HEK293 (cell line): ENCODE measurements at regions not wholly inside any gene's neighbourhood (a gene's known extent, or its start where the extent isn't known, plus 50 kb on each side); places are given as distances from the start of the nearest gene placed in this dataset.

Source experiments
- CTCF ChIA-PET: fragments of 350-600 bp; formaldehyde crosslinking; extraction: SDS; loops from one replicate; lab custom pipeline; 2021; ENCODE audit warnings: antibody characterized with exemption; lab: Yijun Ruan, JAX
- POLR2A ChIA-PET: fragments of 300-600 bp; formaldehyde crosslinking; extraction: SDS; loops from one replicate; lab custom pipeline; 2020; ENCODE audit warnings: antibody characterized with exemption, inconsistent platforms; lab: Yijun Ruan, JAX
- H3K27ac ChIP-seq: fragments of 200-500 bp; sonication (Bioruptor generic); 2 replicates; pipeline ENCODE4 v1.5.1; 2014; ENCODE audit warnings: low read depth, low read length, control low read depth, inconsistent platforms; ENCODE audit errors: extremely low read depth
- H3K36me3 ChIP-seq, 2 experiments: fragments of 200-500 bp in 1 of 2; sonication (Bioruptor generic) in 1 of 2; 1 replicate in 1 of 2; 2 replicates in 1 of 2; pipeline ENCODE4 v1.5.1; 2014 to 2017; ENCODE audit warnings: inconsistent platforms in 2 of 2, low read length in 2 of 2; ENCODE audit not compliant: control insufficient read depth in 2 of 2, insufficient read depth in 1 of 2
- H3K4me1 ChIP-seq: fragments of 200-500 bp; sonication (Bioruptor generic); 2 replicates; pipeline ENCODE4 v1.5.1; 2014; ENCODE audit warnings: mild to moderate bottlenecking, low read length, inconsistent platforms; ENCODE audit not compliant: control insufficient read depth, insufficient read depth
- H3K4me3 ChIP-seq: 2 replicates; pipeline ENCODE4 v1.5.1; 2011; ENCODE audit warnings: low read depth, mild to moderate bottlenecking, control low read depth, low read length, moderate library complexity
- H3K9me3 ChIP-seq: fragments of 200-500 bp; sonication (Bioruptor generic); 2 replicates; pipeline ENCODE4 v1.5.1; 2014; ENCODE audit warnings: low read depth, low read length, inconsistent platforms; ENCODE audit not compliant: control insufficient read depth, insufficient read depth
- BCL6B ChIP-seq: fragments of 450-650 bp; formaldehyde crosslinking; IDR thresholded peaks from 2 replicates; pipeline ENCODE4 v1.5.1; 2017; ENCODE audit warnings: missing biosample characterization, missing genetic modification characterization
- EGR2 ChIP-seq: fragments of 450-650 bp; formaldehyde crosslinking; IDR thresholded peaks from 2 replicates; pipeline ENCODE4 v1.5.1; 2016; ENCODE audit warnings: low read depth, missing biosample characterization, missing genetic modification characterization
- GLIS1 ChIP-seq: fragments of 450-650 bp; formaldehyde crosslinking; IDR thresholded peaks from 2 replicates; pipeline ENCODE4 v1.5.1; 2016; ENCODE audit warnings: missing biosample characterization, missing genetic modification characterization
- KLF8 ChIP-seq: fragments of 450-650 bp; formaldehyde crosslinking; IDR thresholded peaks from 2 replicates; pipeline ENCODE4 v1.5.1; 2016; ENCODE audit warnings: missing biosample characterization, missing genetic modification characterization
- MZF1 ChIP-seq: fragments of 450-650 bp; formaldehyde crosslinking; IDR thresholded peaks from 2 replicates; pipeline ENCODE4 v1.5.1; 2017; ENCODE audit warnings: missing biosample characterization, missing genetic modification characterization, borderline replicate concordance
- SCRT1 ChIP-seq: fragments of 450-650 bp; formaldehyde crosslinking; IDR thresholded peaks from 2 replicates; pipeline ENCODE4 v1.5.1; 2016; ENCODE audit warnings: missing biosample characterization, missing genetic modification characterization, borderline replicate concordance
- YY2 ChIP-seq: fragments of 450-650 bp; formaldehyde crosslinking; IDR thresholded peaks from 2 replicates; pipeline ENCODE4 v1.5.1; 2016; ENCODE audit warnings: missing biosample characterization, missing genetic modification characterization
- ZFP37 ChIP-seq: fragments of 450-650 bp; formaldehyde crosslinking; IDR thresholded peaks from 2 replicates; pipeline ENCODE4 v1.5.1; 2016; ENCODE audit warnings: missing biosample characterization, missing genetic modification characterization
- ZFP41 ChIP-seq: fragments of 450-650 bp; formaldehyde crosslinking; IDR thresholded peaks from 2 replicates; pipeline ENCODE4 v1.5.1; 2016; ENCODE audit warnings: missing biosample characterization, missing genetic modification characterization, borderline replicate concordance
- ZFP69B ChIP-seq: fragments of 450-650 bp; formaldehyde crosslinking; IDR thresholded peaks from 2 replicates; pipeline ENCODE4 v1.5.1; 2016; ENCODE audit warnings: missing biosample characterization, missing genetic modification characterization
- ZNF155 ChIP-seq: fragments of 450-650 bp; formaldehyde crosslinking; IDR thresholded peaks from 2 replicates; pipeline ENCODE4 v1.5.1; 2016; ENCODE audit warnings: missing biosample characterization, missing genetic modification characterization
- ZNF292 ChIP-seq: fragments of 450-650 bp; formaldehyde crosslinking; IDR thresholded peaks from 2 replicates; pipeline ENCODE4 v1.5.1; 2016; ENCODE audit warnings: low read depth, missing biosample characterization, missing genetic modification characterization, borderline replicate concordance
- ZNF341 ChIP-seq: fragments of 450-650 bp; formaldehyde crosslinking; IDR thresholded peaks from 2 replicates; pipeline ENCODE4; 2016; ENCODE audit warnings: low read depth, missing biosample characterization, missing genetic modification characterization
- ZNF366 ChIP-seq: fragments of 450-650 bp; formaldehyde crosslinking; conservative IDR thresholded peaks from 2 replicates; pipeline ENCODE4 v1.5.1; 2016; ENCODE audit warnings: missing biosample characterization, missing genetic modification characterization
- ZNF514 ChIP-seq: fragments of 450-650 bp; formaldehyde crosslinking; IDR thresholded peaks from 2 replicates; pipeline ENCODE4 v1.5.1; 2016; ENCODE audit warnings: missing biosample characterization, missing genetic modification characterization
- ZNF518A ChIP-seq: fragments of 450-650 bp; formaldehyde crosslinking; conservative IDR thresholded peaks from 2 replicates; pipeline ENCODE4 v1.5.1; 2016; ENCODE audit warnings: low read depth, missing biosample characterization, missing genetic modification characterization
- ZNF544 ChIP-seq: fragments of 450-650 bp; formaldehyde crosslinking; IDR thresholded peaks from 2 replicates; pipeline ENCODE4 v1.5.0; 2017; ENCODE audit warnings: missing biosample characterization, missing genetic modification characterization
- ZNF558 ChIP-seq: fragments of 450-650 bp; formaldehyde crosslinking; IDR thresholded peaks from 2 replicates; pipeline ENCODE4 v1.5.1; 2016; ENCODE audit warnings: missing biosample characterization, missing genetic modification characterization
- ZNF580 ChIP-seq: fragments of 450-650 bp; formaldehyde crosslinking; IDR thresholded peaks from 2 replicates; pipeline ENCODE4 v1.5.1; 2016; ENCODE audit warnings: missing biosample characterization, missing genetic modification characterization
- ZNF621 ChIP-seq: fragments of 450-650 bp; formaldehyde crosslinking; IDR thresholded peaks from 2 replicates; pipeline ENCODE4 v1.5.1; 2017; ENCODE audit warnings: missing biosample characterization, missing genetic modification characterization
- ZXDB ChIP-seq: fragments of 450-650 bp; formaldehyde crosslinking; IDR thresholded peaks from 2 replicates; pipeline ENCODE4 v1.5.1; 2016; ENCODE audit warnings: missing biosample characterization, missing genetic modification characterization

GRCh38 chr16:26247063-26247462, 555.3 kb downstream of the HS3ST4 start:
- no peaks in the 10 kb centered on the region for H3K9me3 ChIP-seq
- CTCF ChIA-PET: no interaction called here
- H3K4me3 ChIP-seq: no peak overlapping the region
- H3K4me1 ChIP-seq: no peaks in the 10 kb centered on the region
- TF ChIP-seq SCRT1: no peak
- TF ChIP-seq ZFP37 (tag by site-specific recombination): no peak
- TF ChIP-seq BCL6B (tag by site-specific recombination): no peak
- no peak for TF ChIP-seq ZFP41
- TF ChIP-seq MZF1 (tag by site-specific recombination): no peak
- no peak for TF ChIP-seq GLIS1 (tag by site-specific recombination)
- no peak for TF ChIP-seq ZNF514
- no peak for TF ChIP-seq ZNF366 (tag by site-specific recombination)
- TF ChIP-seq ZNF292 (tag by site-specific recombination): no peak
- no peak for TF ChIP-seq ZNF621 (tag by site-specific recombination)
- no peak for TF ChIP-seq ZXDB (tag by site-specific recombination)
- TF ChIP-seq ZNF155: no peak
- no peak for TF ChIP-seq ZNF580
- TF ChIP-seq ZNF518A (tag by site-specific recombination): no peak
- no peak for TF ChIP-seq ZNF341 (tag by site-specific recombination)
- no peak for TF ChIP-seq EGR2 (tag by site-specific recombination)
- TF ChIP-seq YY2 (tag by site-specific recombination): no peak
- no peak for TF ChIP-seq ZNF544 (tag by site-specific recombination)
- no peak for TF ChIP-seq ZNF558 (tag by site-specific recombination)
- TF ChIP-seq KLF8 (tag by site-specific recombination): no peak
- H3K27ac ChIP-seq: no peak overlapping the region
- POLR2A ChIA-PET: no interaction called here
- H3K36me3 ChIP-seq: no peaks in the 10 kb centered on the region

- H3K27ac ChIP-seq: no peak overlapping the region
- H3K9me3 ChIP-seq: no peaks in the 10 kb centered on the region
- no peaks in the 10 kb centered on the region for H3K36me3 ChIP-seq
- no peak overlapping the region for H3K4me3 ChIP-seq
- ChIA-PET POLR2A (no interaction called here), CTCF (no interaction called here)
- H3K4me1 ChIP-seq: no peaks in the 10 kb centered on the region
- TF ChIP-seq ZFP69B (tag by site-specific recombination): no peak
These were observed 560.8 kb downstream of the HS3ST4 start for GRCh38 chr16:26252598-26252997.
